ENCODE measurements at regions not wholly inside any gene's neighbourhood (a gene's known extent, or its start where the extent isn't known, plus 50 kb on each side); places are given as distances from the start of the nearest gene placed in this dataset.

- TF ChIP-seq CTCF (IDR thresholded peaks at IDR 0.05; ENCODE audit: insufficient read depth, low read depth, low read length): no peak
- no peak for TF ChIP-seq EZH2 (IDR thresholded peaks at IDR 0.05; ENCODE audit: insufficient read depth, low read length)
Observed at GRCh38 chr2:122706757-122707223, 951.3 kb downstream of the TSN start.
